Stomach (tissue), 8 donors: ENCODE measurements at regions not wholly inside any gene's neighbourhood (a gene's known extent, or its start where the extent isn't known, plus 50 kb on each side); places are given as distances from the start of the nearest gene placed in this dataset.
"Not testable (repeated sequence)": the region's sequence is repeated elsewhere in the genome, so short reads cannot be mapped to it uniquely, and the experiment has no call there.

ENCODE experiments used
- DNase-seq, 2 donors: peaks; one replicate each; pipeline versions ENCODE4 v3.0.0 to v3.0.0-alpha.2; 2013 to 2019
- H3K27ac ChIP-seq, 5 donors: fragments of 200-600 bp in 4 of 5; sonication (generic) in 4 of 5; one replicate each; pipeline ENCODE4 v1.5.1; 2013 to 2019; ENCODE audit warnings: mild to moderate bottlenecking in 1 of 5, moderate library complexity in 1 of 5
- H3K27me3 ChIP-seq, 3 donors: fragments of 200-600 bp; sonication (generic); one replicate each; pipeline ENCODE4 v1.5.1; 2017 to 2019; ENCODE audit warnings: mixed run types in 1 of 3
- H3K36me3 ChIP-seq, 4 donors: fragments of 200-600 bp; sonication (generic); 1 replicate in 3 of 4; 2 replicates in 1 of 4; pipeline ENCODE4 v1.5.1; 2016 to 2019
- H3K4me1 ChIP-seq, 4 donors: fragments of 200-600 bp; sonication (generic); one replicate each; pipeline ENCODE4 v1.5.1; 2016 to 2019
- H3K4me3 ChIP-seq, 4 donors: fragments of 200-600 bp; sonication (generic) in 3 of 4; one replicate each; pipeline ENCODE4 v1.5.1; 2016 to 2019; ENCODE audit warnings: mild to moderate bottlenecking in 1 of 4
- H3K9me3 ChIP-seq, 4 donors: fragments of 200-600 bp; sonication (generic); one replicate each; pipeline ENCODE4 v1.5.1; 2016 to 2019
- CTCF ChIP-seq, 7 experiments: fragments of 450-650 bp in 4 of 7; fragments of 200-600 bp in 3 of 7; sonication (generic) in 3 of 7; IDR thresholded peaks; one replicate each; pipeline ENCODE4 v1.5.1; 2016 to 2019; ENCODE audit warnings: antibody characterized with exemption in 7 of 7, control low read depth in 2 of 7, mild to moderate bottlenecking in 1 of 7
- EP300 ChIP-seq: sonication (generic); formaldehyde crosslinking; IDR thresholded peaks from one replicate; pipeline ENCODE4 v1.6.1; 2017; ENCODE audit warnings: antibody characterized with exemption
- POLR2A ChIP-seq, 4 donors: fragments of 450-650 bp; IDR thresholded peaks; one replicate each; pipeline ENCODE4 v1.6.1; 2016; ENCODE audit warnings: antibody characterized with exemption in 4 of 4, control low read depth in 2 of 4, mild to moderate bottlenecking in 1 of 4, moderate library complexity in 1 of 4
- POLR2AphosphoS5 ChIP-seq, 3 donors: sonication (generic); formaldehyde crosslinking; IDR thresholded peaks; one replicate each; pipeline ENCODE4 v1.6.1; 2016; ENCODE audit warnings: antibody characterized with exemption in 3 of 3
- WGBS, 5 donors: extraction: QIAGEN DNeasy Blood & Tissue Kit in 3 of 5; methylation state at CpG; one replicate each; pipeline versions ENCODE4 v1.1.5 to v1.1.7; 2013 to 2018; 5-methylcytosine and 5-hydroxymethylcytosine counted together
- intact Hi-C: fragments of 100-400 bp; cut with DNase I; formaldehyde crosslinking; loops from one replicate; pipeline ENCODE4 v1.15.1; 2023; ENCODE audit warnings: low total_unique reads
- donor health status: healthy with polysubstance abuse.
- donor health status: Bipolar disorder and iron deficiency.
- donor health status: healthy.

DNA sequence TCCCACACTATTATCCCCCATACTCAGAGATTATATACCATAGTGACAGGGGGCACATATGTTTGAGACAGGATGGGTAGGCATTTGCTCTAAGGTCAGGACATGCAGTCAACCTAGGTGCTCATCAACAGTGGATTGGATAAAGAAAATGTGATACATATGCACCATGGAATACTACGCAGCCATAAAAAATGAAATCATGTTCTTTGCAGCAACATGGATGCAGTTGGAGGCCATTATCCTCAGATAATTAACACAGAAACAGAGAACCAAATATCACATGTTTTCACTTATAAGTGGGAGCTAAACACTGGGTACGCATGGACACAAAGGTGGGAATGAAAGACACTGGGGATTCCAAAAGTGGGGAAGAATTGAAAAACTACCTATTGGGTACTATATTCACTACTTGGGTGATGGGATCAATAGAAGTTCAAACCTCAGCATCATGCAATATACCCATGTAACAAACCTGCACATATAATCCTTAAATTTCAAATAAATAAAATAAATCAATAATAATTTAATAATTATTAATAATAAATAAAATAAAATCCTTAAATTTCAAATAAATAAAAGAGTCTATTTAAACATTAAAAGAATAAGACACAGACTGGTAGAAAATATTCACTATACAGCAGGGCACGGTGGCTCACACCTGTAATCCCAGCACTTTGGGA, 160.1 kb upstream of the CNOT2 start:
- intact Hi-C loops: no loop called here
- TF ChIP-seq CTCF (IDR thresholded peaks at IDR 0.05) (no peak), POLR2A (IDR thresholded peaks at IDR 0.05) (no peak), POLR2AphosphoS5 (IDR thresholded peaks at IDR 0.05) (no peak), EP300 (no peak)
- no peak for DNase-seq
- Histone ChIP-seq H3K36me3 (no peaks in the 10 kb centered on the region), H3K4me3 (no peak overlapping the region), H3K4me1 (no peaks in the 10 kb centered on the region), H3K27me3 (no peaks in the 10 kb centered on the region), H3K27ac (no peak overlapping the region), H3K9me3 (no peaks in the 10 kb centered on the region)
- WGBS, 5 donors: 66 to 98% (median 87%) methylated on average over 3 of the region's 3 CpGs

DNA sequence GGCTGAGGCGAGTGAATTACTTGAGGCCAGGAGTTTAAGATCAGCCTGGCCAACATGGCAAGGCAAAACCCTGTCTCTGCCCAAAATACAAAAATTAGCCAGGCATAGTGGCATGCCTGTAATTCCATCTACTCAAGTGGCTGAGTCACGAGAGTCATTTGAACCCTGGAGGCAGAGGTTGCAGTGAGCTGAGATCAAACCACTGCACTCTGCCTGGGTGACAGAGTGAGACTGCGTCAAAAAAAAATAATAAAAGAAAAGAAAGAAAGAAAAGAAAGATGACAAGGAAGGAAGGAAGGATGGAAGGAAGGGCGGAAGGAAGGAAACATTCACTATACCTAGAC, 159.6 kb upstream of the CNOT2 start:
- no peaks in the 10 kb centered on the region for H3K4me1 ChIP-seq

GRCh38 chr12:70086372-70086771, 156.9 kb upstream of the CNOT2 start:
- H3K27ac ChIP-seq, H3K4me3 ChIP-seq, H3K36me3 ChIP-seq, H3K4me1 ChIP-seq, H3K27me3 ChIP-seq, H3K9me3 ChIP-seq, DNase-seq, intact Hi-C loops: not testable (repeated sequence)
- 80 to 90% (median 84%) methylated on average over 7 to 8 of the region's 8 CpGs for WGBS, 5 donors

More for the DNA sequence above, 159.6 kb upstream of the CNOT2 start:
- no peak for DNase-seq
- Histone ChIP-seq H3K27ac (no peak overlapping the region), H3K9me3 (no peaks in the 10 kb centered on the region), H3K27me3 (no peaks in the 10 kb centered on the region), H3K36me3 (no peaks in the 10 kb centered on the region), H3K4me3 (no peak overlapping the region)
- TF ChIP-seq POLR2A (IDR thresholded peaks at IDR 0.05) (no peak), EP300 (no peak), CTCF (IDR thresholded peaks at IDR 0.05) (no peak), POLR2AphosphoS5 (IDR thresholded peaks at IDR 0.05) (no peak)
- WGBS, 5 donors: 89 to 97% (median 93%) methylated on average over 4 of the region's 4 CpGs
- intact Hi-C loops: no loop called here

DNA sequence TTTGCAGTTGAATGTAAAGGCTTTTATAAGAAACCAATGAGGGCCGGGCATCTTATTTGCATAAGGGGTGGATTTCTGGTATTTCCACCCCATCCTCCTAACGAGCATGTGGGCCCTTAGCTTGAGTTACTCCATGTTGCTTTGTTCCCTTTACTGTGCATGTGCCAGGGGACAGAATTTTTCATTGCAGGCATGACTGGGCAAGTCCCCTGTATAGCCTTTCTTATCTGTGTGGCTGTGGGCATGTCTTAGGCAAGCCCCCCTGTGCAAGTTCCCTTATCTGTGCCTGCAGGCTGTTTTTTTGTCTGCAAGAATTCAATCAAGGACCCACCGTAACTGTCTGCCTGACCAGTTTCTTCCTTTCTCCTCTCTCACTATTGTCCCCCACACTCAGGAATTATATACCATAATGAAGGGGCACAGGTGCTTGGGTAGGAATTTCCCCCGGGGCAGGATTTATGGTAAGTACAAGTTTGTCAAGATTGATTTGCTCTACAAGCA, 152.2 kb upstream of the CNOT2 start:
- TF ChIP-seq POLR2A (IDR thresholded peaks at IDR 0.05): no peak
- TF ChIP-seq POLR2AphosphoS5 (IDR thresholded peaks at IDR 0.05): no peak
- WGBS, 5 donors: 72 to 82% (median 78%) methylated on average over 4 of the region's 4 CpGs
- Histone ChIP-seq H3K9me3 (no peaks in the 10 kb centered on the region), H3K27ac (no peak overlapping the region), H3K4me1 (no peaks in the 10 kb centered on the region), H3K27me3 (no peaks in the 10 kb centered on the region), H3K4me3 (no peak overlapping the region), H3K36me3 (no peaks in the 10 kb centered on the region)
- DNase-seq: no peak
- intact Hi-C loops: no loop called here

DNA sequence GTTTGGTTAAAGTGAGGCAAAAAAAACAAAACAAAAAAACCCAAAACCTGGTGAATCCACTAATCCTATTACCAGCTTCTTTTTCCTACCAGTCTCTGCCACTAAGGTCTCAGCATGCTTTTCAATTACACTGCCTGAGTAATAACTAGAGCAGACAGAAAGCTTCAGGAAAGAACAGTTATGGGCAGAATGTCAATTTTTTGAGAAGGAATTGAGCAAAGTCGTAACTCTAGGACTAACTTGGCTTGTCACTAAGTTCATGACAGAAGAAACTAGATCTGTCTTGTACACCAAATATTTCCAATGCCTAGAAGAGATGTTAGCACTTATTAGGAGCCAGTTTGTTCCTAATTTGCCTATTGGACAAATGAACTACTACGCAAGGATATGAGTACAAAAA, 148.8 kb upstream of the CNOT2 start:
- WGBS, 5 donors: 71 to 85% (median 81%) methylated on average over 2 of the region's 2 CpGs
- intact Hi-C loops: no loop called here
- no peaks in the 10 kb centered on the region for H3K36me3 ChIP-seq
- no peaks in the 10 kb centered on the region for H3K4me1 ChIP-seq
- no peaks in the 10 kb centered on the region for H3K27me3 ChIP-seq
- no peak for DNase-seq
- no peaks in the 10 kb centered on the region for H3K9me3 ChIP-seq
- no peak overlapping the region for H3K27ac ChIP-seq
- no peak for TF ChIP-seq CTCF (IDR thresholded peaks at IDR 0.05)
- TF ChIP-seq POLR2A (IDR thresholded peaks at IDR 0.05): no peak
- TF ChIP-seq EP300: no peak
- no peak for TF ChIP-seq POLR2AphosphoS5 (IDR thresholded peaks at IDR 0.05)
- no peak overlapping the region for H3K4me3 ChIP-seq
